Esophagus squamous epithelium (tissue), 4 donors: ENCODE measurements at regions not wholly inside any gene's neighbourhood (a gene's known extent, or its start where the extent isn't known, plus 50 kb on each side); places are given as distances from the start of the nearest gene placed in this dataset.

Experiments
- CTCF ChIP-seq, 6 experiments: fragments of 450-650 bp in 4 of 6; fragments of 200-600 bp in 2 of 6; sonication (generic) in 2 of 6; IDR thresholded peaks; one replicate each; pipeline ENCODE4 v1.5.1; 2016 to 2019; ENCODE audit warnings: antibody characterized with exemption in 6 of 6, mild to moderate bottlenecking in 4 of 6, moderate library complexity in 4 of 6
- POLR2A ChIP-seq, 4 donors: fragments of 450-650 bp; IDR thresholded peaks; one replicate each; pipeline ENCODE4 v1.6.1; 2017; ENCODE audit warnings: antibody characterized with exemption in 4 of 4, mild to moderate bottlenecking in 4 of 4, moderate library complexity in 3 of 4

GRCh38 chr2:239695106-239695727 lies 294.4 kb upstream of the HDAC4 start:
- TF ChIP-seq CTCF (IDR thresholded peaks at IDR 0.05) (no peak), POLR2A (IDR thresholded peaks at IDR 0.05) (no peak)
